SKM-1 (cell line): ENCODE measurements at regions not wholly inside any gene's neighbourhood (a gene's known extent, or its start where the extent isn't known, plus 50 kb on each side); places are given as distances from the start of the nearest gene placed in this dataset.

Source experiments
- DNase-seq: peaks from one replicate; lab custom pipeline; 2025; ENCODE audit not compliant: unreplicated experiment; lab: John Stamatoyannopoulos, UW

DNA sequence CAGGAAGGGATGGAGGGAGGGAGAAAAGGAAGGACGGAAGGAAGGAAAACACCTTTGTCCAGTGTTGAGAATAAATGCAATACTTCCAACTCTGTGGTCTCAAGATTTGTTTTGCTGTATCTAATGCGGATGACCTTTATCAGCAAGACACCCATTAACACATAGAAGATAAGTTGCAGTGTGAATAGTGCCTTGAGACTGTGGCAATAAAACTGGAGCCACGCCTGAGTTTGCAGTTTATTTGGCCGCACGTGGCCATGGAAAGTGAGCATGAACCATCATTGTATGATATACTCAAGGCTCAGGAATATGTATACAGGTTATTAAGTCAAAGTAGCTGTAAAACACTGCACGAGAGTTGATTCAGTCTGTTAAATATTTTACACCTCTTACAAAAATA lies 113.6 kb upstream of the EEA1 start:
- no peak for DNase-seq

GRCh38 chr12:93043192-93043876 lies 114.2 kb upstream of the EEA1 start:
- DNase-seq = no peak

DNA sequence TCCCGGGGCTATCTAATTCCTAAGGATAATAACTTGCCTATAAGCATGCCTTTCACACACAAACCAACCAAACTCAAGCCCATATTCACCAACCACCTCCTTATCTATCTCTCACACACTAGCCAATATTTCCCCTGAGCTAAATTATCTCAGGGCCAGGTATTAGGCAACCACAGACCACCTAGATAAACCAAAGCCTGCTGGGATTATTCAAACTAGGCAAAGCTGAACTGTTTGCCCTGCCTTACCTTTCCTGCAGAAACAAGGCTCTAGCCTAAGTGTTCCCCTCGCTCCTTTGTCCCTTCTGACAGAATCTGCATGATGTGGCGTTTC lies 114.7 kb upstream of the EEA1 start:
- DNase-seq = no peak

GRCh38 chr12:93047118-93047517 lies 118.0 kb upstream of the EEA1 start:
- DNase-seq = no peak

DNA sequence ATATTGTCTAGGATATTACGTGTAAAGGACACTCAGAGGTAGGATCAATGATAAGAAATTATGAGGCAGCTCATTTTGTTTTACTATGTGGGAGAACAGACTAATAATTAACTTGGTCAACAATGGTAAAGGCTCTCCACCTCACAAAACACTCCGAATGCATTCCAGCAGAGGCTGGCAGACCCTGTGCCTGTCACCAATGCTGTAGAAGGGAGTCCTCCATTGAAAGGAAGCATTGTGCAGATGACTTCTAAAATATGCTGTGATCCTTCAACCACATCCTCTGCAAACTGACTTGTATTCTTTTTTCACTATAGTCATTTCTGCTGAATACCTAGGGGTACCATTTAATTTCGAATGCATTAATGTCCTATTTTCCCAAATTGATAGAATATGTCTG lies 119.6 kb upstream of the EEA1 start:
- DNase-seq = no peak

DNA sequence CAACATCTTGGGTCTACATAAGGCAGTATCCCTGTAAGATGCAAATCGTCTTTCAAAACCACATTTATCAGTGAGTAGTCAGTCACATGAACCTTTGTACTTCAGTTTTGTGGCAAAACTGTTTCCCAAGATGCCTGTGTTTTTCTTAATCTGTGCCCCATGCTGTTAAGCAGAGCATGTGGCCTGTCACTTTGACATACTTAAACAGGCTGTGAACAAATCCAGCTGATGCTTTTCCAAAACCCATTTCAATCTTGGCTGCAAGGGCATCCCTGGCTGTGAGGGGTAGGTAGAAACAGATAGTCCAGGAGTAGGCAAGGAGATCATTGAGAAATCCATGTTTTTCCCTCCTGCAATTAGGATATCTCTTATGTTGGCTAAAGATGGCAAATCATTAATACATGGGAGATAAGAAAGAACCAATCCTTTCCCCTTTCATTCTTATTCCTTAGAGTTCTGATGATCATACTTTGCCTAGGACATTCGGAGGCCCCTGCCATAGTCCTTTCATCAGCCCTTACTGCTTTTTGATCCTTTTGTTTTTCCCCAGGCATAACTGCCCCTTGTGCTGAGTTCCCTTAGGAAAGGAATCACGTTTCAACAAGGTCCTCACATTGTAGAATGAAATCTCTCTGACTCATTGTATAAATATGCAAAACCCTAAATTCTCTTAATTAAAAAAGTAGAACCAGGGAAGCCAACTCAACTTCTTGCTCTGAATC lies 121.1 kb upstream of the EEA1 start:
- no peak for DNase-seq

- no peak for DNase-seq
Measured at GRCh38 chr12:93050748-93051081, 121.6 kb upstream of the EEA1 start.

DNA sequence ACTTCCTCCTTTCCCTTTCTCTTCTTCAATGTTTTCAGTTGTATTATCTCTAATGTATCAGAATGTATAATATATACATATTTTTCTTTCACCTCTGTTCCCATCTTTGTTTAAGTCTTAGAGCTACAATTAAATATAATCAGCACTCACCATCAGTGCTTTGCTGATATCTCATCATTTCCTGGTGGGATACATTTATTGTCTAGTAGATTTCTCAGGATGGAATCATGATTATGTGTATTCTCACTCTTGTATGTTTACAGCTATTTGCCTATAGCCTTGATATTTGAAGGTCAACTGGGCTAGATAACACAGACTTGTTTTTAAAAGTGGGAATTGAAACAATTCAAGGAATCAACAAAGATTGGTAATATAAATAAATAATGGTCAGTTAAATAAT lies 124.9 kb upstream of the EEA1 start:
- DNase-seq = no peak

DNA sequence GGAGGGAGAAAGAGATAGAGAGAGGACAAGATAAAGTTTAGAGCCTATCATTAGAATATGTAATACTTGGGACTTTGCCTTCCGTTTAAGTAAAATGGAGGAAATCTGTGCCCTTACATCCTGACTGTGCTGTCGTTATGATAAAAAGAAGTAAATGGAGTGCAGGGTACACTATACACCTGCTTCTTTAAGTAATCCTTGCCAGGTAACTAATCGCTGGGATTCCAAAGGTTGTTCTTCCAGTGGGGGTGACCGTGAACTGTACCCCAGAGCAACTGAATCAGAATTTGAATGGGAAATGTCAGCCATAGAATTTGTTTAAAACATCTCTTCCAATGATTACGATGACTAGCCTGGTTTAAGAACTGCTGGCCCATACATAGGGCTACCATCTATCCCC lies 126.1 kb upstream of the EEA1 start:
- DNase-seq = no peak

GRCh38 chr12:93056971-93057535 lies 128.0 kb upstream of the EEA1 start:
- no peak for DNase-seq

DNA sequence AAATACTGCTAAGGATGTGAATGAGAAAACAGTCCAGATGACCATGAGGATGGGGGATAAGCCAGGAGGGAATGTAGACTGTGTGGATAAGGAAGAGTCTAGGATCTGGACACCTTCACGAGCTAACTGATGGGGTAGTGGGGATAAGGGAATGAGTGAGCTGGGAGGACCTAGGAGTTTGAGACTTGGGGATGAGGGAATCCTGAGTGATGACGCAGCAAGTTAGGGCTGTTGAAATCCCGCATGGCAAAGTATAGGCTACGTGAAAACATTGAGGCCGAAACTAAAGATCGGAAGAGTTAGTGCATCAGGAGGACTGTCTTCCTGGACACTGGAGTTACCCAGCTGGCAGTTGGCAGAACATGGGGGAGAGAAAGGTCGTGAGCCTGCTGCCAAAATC lies 129.2 kb upstream of the EEA1 start:
- no peak for DNase-seq

DNA sequence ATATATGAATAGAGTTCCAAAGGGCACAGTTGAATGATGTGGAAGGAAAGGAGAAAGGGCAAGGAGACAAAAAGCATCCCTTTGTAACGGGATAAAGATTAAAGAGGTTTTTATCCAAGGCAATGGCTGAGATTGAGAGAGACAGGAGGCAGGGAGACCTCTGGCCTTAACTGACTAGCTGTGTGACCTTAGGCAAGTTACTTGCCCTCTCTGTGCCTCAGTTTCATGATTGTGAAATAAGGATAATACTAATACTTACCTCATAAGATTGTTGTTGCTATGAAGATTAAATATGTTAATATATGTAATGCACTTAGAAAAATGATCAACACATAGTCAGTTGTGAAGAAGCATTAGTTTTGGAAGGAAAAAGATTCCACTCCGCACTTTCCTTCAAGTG lies 130.2 kb upstream of the EEA1 start:
- no peak for DNase-seq

DNA sequence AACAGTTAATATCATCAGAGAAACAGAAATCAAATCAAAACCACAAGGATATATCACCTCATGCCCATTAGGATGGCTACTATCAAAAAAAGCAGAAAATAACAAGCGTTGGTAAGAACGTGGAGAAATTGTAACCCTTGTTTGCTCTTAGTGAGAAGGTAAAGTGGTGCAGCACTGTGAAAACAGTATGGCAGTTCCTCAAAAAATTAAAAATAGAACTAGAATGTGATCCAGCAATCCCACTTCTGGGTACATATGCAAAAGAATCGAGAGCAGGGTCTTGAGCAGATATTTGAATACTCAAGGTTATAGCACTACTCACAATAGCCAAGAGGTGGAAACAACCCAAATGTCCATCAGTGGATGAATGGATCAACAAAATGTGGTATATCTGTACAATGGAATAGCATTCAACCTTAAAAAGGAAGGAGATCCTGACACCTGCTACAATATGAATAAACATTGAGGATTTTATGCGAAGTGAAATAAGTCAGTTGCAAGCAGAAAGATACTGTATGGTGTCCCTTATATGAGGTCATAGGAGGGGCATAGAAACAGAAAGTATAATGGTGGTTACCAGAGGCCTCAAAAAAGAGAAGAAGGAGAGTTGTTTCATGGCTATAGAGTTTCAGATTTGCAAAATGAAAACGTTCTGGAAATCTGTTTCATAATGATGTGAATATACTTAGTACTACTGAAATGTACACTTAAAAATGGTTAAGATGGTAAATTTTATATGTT lies 131.0 kb upstream of the EEA1 start:
- DNase-seq = no peak

DNA sequence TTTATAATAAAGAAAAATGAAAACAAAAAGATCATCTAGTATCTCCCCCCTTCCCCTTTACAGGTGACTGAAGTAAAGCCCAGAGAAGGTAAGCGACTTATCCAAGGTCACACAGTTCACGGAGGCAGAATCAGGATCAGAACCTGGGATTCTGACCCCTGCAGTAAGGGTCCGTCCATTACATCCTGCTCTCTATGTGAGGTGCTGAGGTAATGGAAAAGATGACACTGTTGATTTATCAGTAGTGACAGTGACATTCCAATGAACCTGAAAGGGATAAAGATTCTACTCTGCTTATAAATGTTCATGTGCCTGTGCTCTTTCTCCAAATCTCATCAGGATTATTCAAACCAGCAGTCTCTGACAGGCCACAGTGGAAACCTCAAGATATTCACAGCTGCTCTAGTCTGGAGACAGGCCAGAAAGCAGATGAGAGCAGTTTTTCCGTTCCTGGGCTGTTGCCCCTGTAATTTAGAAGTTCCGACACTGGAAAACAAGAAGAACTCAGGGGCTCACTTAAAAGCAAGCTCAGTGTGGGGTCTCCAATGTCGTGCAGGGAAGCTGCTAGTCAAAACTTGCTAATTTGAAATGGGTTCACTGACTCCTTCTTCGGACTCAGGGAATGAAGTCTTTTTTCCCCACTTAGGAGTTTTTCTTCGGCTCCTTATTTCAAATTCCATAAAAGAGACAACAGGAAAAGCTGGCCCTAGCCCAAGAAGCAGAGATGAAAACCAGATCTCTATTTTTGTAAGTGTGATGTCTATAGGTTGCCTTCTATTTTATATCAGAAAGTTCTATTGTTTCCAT lies 131.8 kb upstream of the EEA1 start:
- no peak for DNase-seq

DNA sequence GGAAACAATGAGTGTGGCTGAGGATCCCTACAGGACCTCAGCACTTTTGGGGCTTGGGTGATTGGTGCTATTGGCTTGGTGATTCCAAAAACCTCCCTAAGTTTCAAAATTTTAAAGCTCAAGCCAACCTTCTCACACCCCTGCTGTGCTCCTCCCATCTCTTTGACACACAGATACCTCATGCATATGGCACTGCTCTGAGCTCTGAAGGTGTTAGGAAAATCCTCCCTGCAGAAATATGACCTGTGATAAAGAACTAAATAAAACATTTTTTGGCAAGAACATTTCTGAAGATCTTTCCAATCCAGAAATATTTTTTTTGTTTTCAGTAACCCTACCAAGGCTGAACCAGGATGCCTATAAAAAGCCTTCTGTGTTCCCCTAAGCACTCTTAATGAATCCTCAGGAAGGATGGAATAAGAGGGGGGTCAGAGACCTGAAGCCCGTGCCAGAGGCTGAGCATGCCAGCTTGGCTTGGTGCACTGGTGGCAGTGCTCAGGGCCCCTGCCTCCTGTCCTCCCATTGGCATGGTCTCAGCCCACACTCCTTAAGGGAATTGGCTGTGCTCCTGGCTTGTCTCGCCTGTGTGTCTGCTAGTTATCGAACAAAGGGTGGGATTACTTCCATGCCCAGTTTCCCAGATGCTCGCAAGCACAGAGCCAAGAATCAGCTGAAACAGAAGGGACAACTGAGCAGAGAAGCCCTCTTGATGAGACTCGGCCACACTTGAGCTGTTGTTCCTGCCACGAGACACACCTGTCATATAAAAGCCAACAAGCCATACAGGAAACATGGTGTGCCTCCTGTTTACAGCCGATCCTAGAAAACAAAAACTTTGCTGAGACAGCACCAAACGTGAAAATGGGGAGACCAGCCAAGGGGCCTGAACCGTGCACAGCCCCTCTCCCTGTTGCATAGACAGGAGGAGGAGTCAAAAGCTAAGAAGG lies 132.7 kb upstream of the EEA1 start:
- no peak for DNase-seq

- DNase-seq = no peak
Measured at GRCh38 chr12:93065896-93066295, 136.8 kb upstream of the EEA1 start.

GRCh38 chr12:93072340-93072739 lies 143.2 kb upstream of the EEA1 start:
- DNase-seq = no peak

DNA sequence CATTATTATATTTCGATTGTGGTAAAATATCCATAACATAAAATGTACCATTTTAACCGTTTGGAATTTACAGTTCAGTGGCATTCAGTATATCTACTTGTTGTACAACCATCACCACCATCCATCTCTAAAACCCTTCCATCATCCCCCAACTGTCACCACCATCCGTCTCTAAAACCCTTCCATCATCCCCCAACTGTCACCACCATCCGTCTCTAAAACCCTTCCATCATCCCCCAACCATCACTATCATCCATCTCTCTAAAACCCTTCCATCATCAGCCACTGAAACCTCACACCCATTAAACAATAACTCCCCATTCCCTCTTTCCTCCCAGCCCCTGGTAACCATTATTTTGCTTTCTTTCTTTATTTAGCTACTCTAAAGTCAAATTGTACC lies 144.2 kb upstream of the EEA1 start:
- no peak for DNase-seq

DNA sequence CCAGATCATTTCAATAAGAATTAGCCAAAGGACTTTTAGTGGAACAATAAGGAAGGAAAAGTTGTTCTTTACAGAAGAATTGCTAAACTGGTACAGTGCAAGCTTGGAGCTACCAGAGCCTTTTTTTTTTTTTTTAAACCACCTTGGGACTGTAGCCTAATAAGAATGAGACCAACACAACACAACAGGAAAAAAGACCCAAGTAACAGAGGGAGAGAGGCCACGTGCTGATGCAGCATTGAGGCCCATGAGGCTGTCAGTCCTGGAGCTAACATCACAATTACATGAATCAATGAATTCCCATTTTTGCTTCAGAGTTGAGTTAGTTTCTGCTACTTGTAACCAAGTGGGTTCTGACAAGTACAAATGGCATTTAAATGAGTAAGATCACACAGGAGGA lies 149.0 kb upstream of the EEA1 start:
- DNase-seq = no peak

DNA sequence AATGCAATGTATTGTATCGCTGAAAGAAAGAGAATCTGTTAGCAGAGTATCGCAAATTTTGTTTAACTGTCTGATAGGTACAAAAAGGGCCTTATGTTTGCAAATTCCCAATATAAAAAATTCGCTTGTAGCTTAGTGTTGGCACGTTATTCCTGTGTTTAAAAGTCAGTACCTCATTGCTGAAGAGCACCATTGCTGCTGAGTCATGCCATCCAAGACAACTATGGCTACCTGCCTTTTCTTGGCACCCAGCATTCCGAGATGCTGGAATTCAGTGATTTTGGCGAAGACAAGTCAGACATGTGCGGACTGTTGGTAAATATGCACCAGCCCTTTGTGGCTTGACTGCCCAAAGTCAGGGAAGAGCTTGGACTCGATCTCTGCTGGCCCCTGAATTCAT lies 149.5 kb upstream of the EEA1 start:
- DNase-seq = no peak
